Ovary (tissue), 7 donors: ENCODE measurements at regions not wholly inside any gene's neighbourhood (a gene's known extent, or its start where the extent isn't known, plus 50 kb on each side); places are given as distances from the start of the nearest gene placed in this dataset.

ENCODE experiments used
- DNase-seq, 5 donors: peaks; one replicate each; pipeline ENCODE4 v3.0.0-alpha.2; 2019 to 2020
- H3K27ac ChIP-seq, 2 donors: fragments of 200-600 bp; one replicate each; pipeline versions ENCODE4 v1.5.1 to v1.8.0; 2019 to 2022
- H3K27me3 ChIP-seq: fragments of 200-600 bp; one replicate; pipeline ENCODE4 v1.8.0; 2022
- H3K36me3 ChIP-seq: fragments of 200-600 bp; sonication (generic); one replicate; pipeline ENCODE4 v1.5.1; 2019
- H3K4me1 ChIP-seq: one replicate; pipeline ENCODE4 v1.8.1; 2013; ENCODE audit warnings: mild to moderate bottlenecking, moderate library complexity; ENCODE audit not compliant: insufficient read depth
- H3K4me3 ChIP-seq: fragments of 200-600 bp; sonication (generic); one replicate; pipeline ENCODE4 v1.5.1; 2017
- H3K9me3 ChIP-seq, 2 donors: fragments of 200-600 bp in 1 of 2; sonication (generic) in 1 of 2; one replicate each; pipeline versions ENCODE4 v1.5.1 to v1.8.1; 2013 to 2019; ENCODE audit warnings: mild to moderate bottlenecking in 1 of 2, moderate library complexity in 1 of 2
- EP300 ChIP-seq: sonication (generic); formaldehyde crosslinking; IDR thresholded peaks from one replicate; pipeline ENCODE4 v1.6.1; 2017; ENCODE audit warnings: antibody characterized with exemption
- POLR2A ChIP-seq: fragments of 450-650 bp; IDR thresholded peaks from one replicate; pipeline ENCODE4 v1.6.1; 2017; ENCODE audit warnings: antibody characterized with exemption, mild to moderate bottlenecking, moderate library complexity
- WGBS, 3 donors: extraction: QIAGEN DNeasy Blood & Tissue Kit in 1 of 3; methylation state at CpG; one replicate each; pipeline versions ENCODE4 v1.1.5 to v1.1.7; 2013 to 2017; 5-methylcytosine and 5-hydroxymethylcytosine counted together
- intact Hi-C, 4 donors: fragments of 100-400 bp; cut with DNase I; formaldehyde crosslinking; loops; one replicate each; pipeline versions ENCODE4 v1.11.0 to v1.15.1; 2022 to 2023
- TF ChIP-seq, protein P1 (sequence below), 3 donors: fragments of 450-650 bp in 2 of 3; fragments of 200-600 bp in 1 of 3; IDR thresholded peaks; one replicate each; pipeline versions ENCODE4 v1.5.1 to v1.8.0; 2016 to 2022; ENCODE audit warnings: antibody characterized with exemption in 3 of 3, mild to moderate bottlenecking in 1 of 3
- donor health status: DM: no; HTN: no; CAD: no; lungs with moderate emphysema.
- donor health status: DM: no; HTN: no; CAD: no.
- donor health status: Bipolar disorder and iron deficiency.
- donor health status: DM: no; HTN: no; CAD: no.
- donor health status: DM: yes; HTN: yes; CAD: no.

DNA sequence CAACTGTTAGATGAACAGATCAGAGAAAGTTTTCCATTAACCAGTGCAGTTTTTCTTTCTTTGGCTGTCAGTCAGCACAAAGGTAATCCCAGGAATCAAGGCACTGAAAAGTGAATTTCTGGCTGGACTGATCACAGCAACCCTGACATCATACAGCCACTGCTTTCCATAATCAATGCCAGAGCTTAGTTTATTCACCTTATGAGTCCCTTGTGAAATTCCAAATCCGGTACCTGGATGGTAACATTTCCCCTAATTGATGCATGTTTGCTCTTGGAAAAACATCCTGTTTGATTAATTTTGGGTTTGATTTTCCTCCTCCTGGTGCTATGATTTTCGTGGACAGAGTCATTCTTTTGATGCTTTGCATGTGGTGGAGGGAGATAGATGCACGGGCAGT is 319.8 kb downstream of the INSC start:
- Histone ChIP-seq H3K36me3 (no peaks in the 10 kb centered on the region), H3K4me1 (no peaks in the 10 kb centered on the region), H3K9me3 (no peaks in the 10 kb centered on the region), H3K27me3 (no peaks in the 10 kb centered on the region), H3K4me3 (no peak overlapping the region), H3K27ac (no peak overlapping the region)
- WGBS, 3 donors: 15 to 23% (median 19%) methylated on average over 3 of the region's 3 CpGs
- intact Hi-C loops: no loop called here
- no peak for DNase-seq
- TF ChIP-seq, protein P1, sequence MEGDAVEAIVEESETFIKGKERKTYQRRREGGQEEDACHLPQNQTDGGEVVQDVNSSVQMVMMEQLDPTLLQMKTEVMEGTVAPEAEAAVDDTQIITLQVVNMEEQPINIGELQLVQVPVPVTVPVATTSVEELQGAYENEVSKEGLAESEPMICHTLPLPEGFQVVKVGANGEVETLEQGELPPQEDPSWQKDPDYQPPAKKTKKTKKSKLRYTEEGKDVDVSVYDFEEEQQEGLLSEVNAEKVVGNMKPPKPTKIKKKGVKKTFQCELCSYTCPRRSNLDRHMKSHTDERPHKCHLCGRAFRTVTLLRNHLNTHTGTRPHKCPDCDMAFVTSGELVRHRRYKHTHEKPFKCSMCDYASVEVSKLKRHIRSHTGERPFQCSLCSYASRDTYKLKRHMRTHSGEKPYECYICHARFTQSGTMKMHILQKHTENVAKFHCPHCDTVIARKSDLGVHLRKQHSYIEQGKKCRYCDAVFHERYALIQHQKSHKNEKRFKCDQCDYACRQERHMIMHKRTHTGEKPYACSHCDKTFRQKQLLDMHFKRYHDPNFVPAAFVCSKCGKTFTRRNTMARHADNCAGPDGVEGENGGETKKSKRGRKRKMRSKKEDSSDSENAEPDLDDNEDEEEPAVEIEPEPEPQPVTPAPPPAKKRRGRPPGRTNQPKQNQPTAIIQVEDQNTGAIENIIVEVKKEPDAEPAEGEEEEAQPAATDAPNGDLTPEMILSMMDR (IDR thresholded peaks at IDR 0.05): no peak
- TF ChIP-seq EP300 (no peak), POLR2A (no peak)

DNA sequence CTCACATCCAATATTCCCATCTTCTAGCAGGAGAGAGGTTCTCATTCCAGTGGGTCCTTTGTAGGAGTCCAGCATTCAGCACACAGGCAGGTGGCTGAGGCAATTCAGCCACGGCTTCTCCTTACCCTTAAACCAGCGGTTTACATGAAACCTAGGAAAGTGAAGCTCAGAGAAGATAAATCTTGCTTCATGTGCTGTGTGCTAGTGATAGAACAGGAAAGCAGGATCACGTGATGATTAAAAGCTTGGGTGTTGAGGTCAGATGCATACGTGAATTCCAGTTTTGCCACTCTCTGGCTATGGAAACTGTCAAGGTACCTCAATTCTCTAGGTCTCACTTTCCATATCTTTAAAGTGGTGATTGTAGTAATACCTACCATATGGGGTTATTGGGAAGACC is 331.6 kb downstream of the INSC start:
- H3K27me3 ChIP-seq: no peaks in the 10 kb centered on the region
- 71 to 89% (median 76%) methylated on average over 4 of the region's 4 CpGs for WGBS, 3 donors
- H3K9me3 ChIP-seq: no peaks in the 10 kb centered on the region
- TF ChIP-seq, protein P1 (IDR thresholded peaks at IDR 0.05): no peak
- TF ChIP-seq POLR2A (no peak), EP300 (no peak)
- H3K27ac ChIP-seq: no peak overlapping the region
- H3K4me3 ChIP-seq: no peak overlapping the region
- H3K36me3 ChIP-seq: no peaks in the 10 kb centered on the region
- intact Hi-C loops: no loop called here
- no peak for DNase-seq
- no peaks in the 10 kb centered on the region for H3K4me1 ChIP-seq

DNA sequence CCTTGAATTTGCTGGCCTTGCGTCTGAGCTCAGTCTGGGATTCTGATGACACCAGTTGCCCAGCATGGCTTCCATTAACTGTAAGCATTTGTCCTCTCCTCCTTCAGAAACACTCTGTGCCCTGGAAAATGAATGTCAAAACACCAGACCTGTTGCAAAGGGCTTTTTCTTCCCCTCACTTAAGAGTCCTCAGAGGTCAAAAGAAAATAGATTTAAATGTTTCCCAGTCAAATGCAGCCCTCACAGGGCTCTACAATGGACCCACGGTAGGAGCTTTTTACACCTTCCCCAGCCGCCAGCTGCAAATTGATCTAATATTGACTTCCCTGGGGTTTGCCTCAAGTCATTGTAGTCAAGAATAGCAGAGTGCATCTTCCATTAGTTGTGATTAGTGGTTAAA is 332.2 kb downstream of the INSC start:
- Histone ChIP-seq H3K4me3 (no peak overlapping the region), H3K27me3 (no peaks in the 10 kb centered on the region), H3K36me3 (no peaks in the 10 kb centered on the region), H3K4me1 (no peaks in the 10 kb centered on the region), H3K27ac (no peak overlapping the region), H3K9me3 (no peaks in the 10 kb centered on the region)
- WGBS, 3 donors: 81 to 86% (median 82%) methylated on average over 3 of the region's 3 CpGs
- intact Hi-C loops: no loop called here
- no peak for TF ChIP-seq EP300
- TF ChIP-seq, protein P1 (IDR thresholded peaks at IDR 0.05): no peak
- no peak for TF ChIP-seq POLR2A
- no peak for DNase-seq

DNA sequence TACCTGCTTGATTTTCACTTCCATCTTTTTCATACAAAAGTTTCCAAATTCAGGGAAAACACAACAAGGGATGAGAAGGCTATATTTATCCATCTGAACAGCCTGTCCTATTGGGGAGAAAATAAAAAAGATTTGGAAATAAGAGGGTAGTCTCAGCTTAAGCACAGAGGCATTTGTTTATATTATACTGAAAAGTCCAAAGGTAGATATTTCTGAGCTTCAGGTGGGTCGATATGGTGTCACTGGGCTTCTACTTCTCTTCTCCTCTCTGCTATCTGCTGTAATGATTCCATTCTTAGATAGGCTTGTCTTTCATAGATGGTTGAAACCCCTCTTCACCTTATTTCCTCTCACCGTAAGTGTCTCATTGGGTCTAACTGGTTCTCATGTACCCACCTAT is 337.0 kb downstream of the INSC start:
- Histone ChIP-seq H3K4me1 (no peaks in the 10 kb centered on the region), H3K27ac (no peak overlapping the region), H3K36me3 (no peaks in the 10 kb centered on the region), H3K27me3 (no peaks in the 10 kb centered on the region), H3K4me3 (no peak overlapping the region), H3K9me3 (no peaks in the 10 kb centered on the region)
- 87 to 92% (median 91%) methylated on average over 2 of the region's 2 CpGs for WGBS, 3 donors
- TF ChIP-seq POLR2A (no peak), EP300 (no peak)
- TF ChIP-seq, protein P1 (IDR thresholded peaks at IDR 0.05): no peak
- intact Hi-C loops: no loop called here
- DNase-seq: no peak
